H1 (cell line): ENCODE measurements at regions not wholly inside any gene's neighbourhood (a gene's known extent, or its start where the extent isn't known, plus 50 kb on each side); places are given as distances from the start of the nearest gene placed in this dataset.

Experiments used
- CTCF ChIA-PET: fragments of 300-600 bp; sonication (Branson Sonifier 250); formaldehyde crosslinking; loops from one replicate; lab custom pipeline; 2021; ENCODE audit not compliant: partially characterized antibody; lab: Charles Lee
- POLR2A ChIA-PET: fragments of 300-600 bp; sonication (Branson Sonifier 250); formaldehyde crosslinking; loops from one replicate; lab custom pipeline; 2021; ENCODE audit warnings: inconsistent platforms; ENCODE audit not compliant: partially characterized antibody; lab: Charles Lee
- DNase-seq, 2 experiments: peaks; one replicate each; pipeline versions ENCODE4 v3.0.0 to v3.0.0-alpha.2; 2010 to 2022; ENCODE audit warnings: low spot score in 2 of 2, low read depth in 1 of 2, mixed read lengths in 1 of 2
- FAIRE-seq: peaks from 2 replicates; lab custom pipeline; 2011; peaks lifted over from hg19 to GRCh38; lab: Jason Lieb, UNC
- H2AFZ ChIP-seq: 2 replicates; pipeline ENCODE4 v1.8.1; 2012; ENCODE audit warnings: low read length, inconsistent platforms
- H2AK5ac ChIP-seq: 2 replicates; pipeline ENCODE4 v1.6.1; 2013; ENCODE audit warnings: low read depth, low read length
- H2BK120ac ChIP-seq: replicated peaks from 2 replicates; pipeline ENCODE3; 2013; ENCODE audit warnings: low read depth, low read length, inconsistent platforms
- H2BK12ac ChIP-seq: 2 replicates; pipeline ENCODE4 v1.6.1; 2013; ENCODE audit warnings: low read depth, low read length
- H2BK15ac ChIP-seq: 2 replicates; pipeline ENCODE4 v1.6.1; 2013; ENCODE audit warnings: low read length
- H2BK20ac ChIP-seq: 2 replicates; pipeline ENCODE4 v1.6.1; 2013; ENCODE audit warnings: low read length
- H2BK5ac ChIP-seq: 2 replicates; pipeline ENCODE4 v1.6.1; 2013; ENCODE audit warnings: low read depth, low read length
- H3K14ac ChIP-seq: 2 replicates; pipeline ENCODE4 v1.6.1; 2013; ENCODE audit warnings: inconsistent platforms; ENCODE audit not compliant: insufficient read length
- H3K18ac ChIP-seq: 2 replicates; pipeline ENCODE4 v1.6.1; 2013; ENCODE audit warnings: low read length; ENCODE audit errors: extremely low read depth
- H3K23ac ChIP-seq: 2 replicates; pipeline ENCODE4 v1.6.1; 2013; ENCODE audit warnings: inconsistent platforms; ENCODE audit not compliant: insufficient read length
- H3K23me2 ChIP-seq: 2 replicates; pipeline ENCODE4 v1.6.1; 2013; ENCODE audit warnings: low read depth, low read length
- H3K27ac ChIP-seq: 2 replicates; pipeline ENCODE4 v1.6.1; 2011; ENCODE audit warnings: low read depth, low read length, inconsistent platforms
- H3K27me3 ChIP-seq, 4 experiments: replicated peaks in 1 of 4; 1 replicate in 1 of 4; 2 replicates in 3 of 4; pipeline versions ENCODE4 v1.6.1 to v1.8.1; 2011 to 2013; ENCODE audit warnings: low read length in 3 of 4, mild to moderate bottlenecking in 3 of 4, inconsistent platforms in 2 of 4, mixed read lengths in 2 of 4, moderate library complexity in 1 of 4; ENCODE audit not compliant: control insufficient read depth in 3 of 4, insufficient read depth in 3 of 4; ENCODE audit errors: extremely low read depth in 1 of 4
- H3K36me3 ChIP-seq, 4 experiments: 2 replicates each; pipeline versions ENCODE4 v1.6.1 to v1.8.1; 2011 to 2013; ENCODE audit warnings: mild to moderate bottlenecking in 4 of 4, low read length in 3 of 4, moderate library complexity in 2 of 4, control low read depth in 1 of 4, inconsistent platforms in 1 of 4; ENCODE audit not compliant: insufficient read depth in 4 of 4, control insufficient read depth in 2 of 4
- H3K4ac ChIP-seq: replicated peaks from 2 replicates; pipeline ENCODE3; 2013; ENCODE audit warnings: low read length, low read depth, mixed read lengths, inconsistent platforms; ENCODE audit not compliant: insufficient read length
- H3K4me1 ChIP-seq, 4 experiments: replicated peaks in 1 of 4; 1 replicate in 1 of 4; 2 replicates in 3 of 4; pipeline versions ENCODE4 v1.6.1 to v1.8.1; 2011 to 2013; ENCODE audit warnings: low read length in 3 of 4, inconsistent platforms in 2 of 4, mixed read lengths in 1 of 4; ENCODE audit not compliant: insufficient read depth in 4 of 4, control insufficient read depth in 3 of 4
- H3K4me2 ChIP-seq, 2 experiments: 2 replicates each; pipeline versions ENCODE4 v1.6.1 to v1.8.1; 2011 to 2013; ENCODE audit warnings: low read depth in 2 of 2, low read length in 2 of 2, control low read depth in 1 of 2, inconsistent platforms in 1 of 2, mild to moderate bottlenecking in 1 of 2; ENCODE audit not compliant: insufficient read depth in 1 of 2
- H3K4me3 ChIP-seq, 4 experiments: fragments of 200-600, 300-600 bp in 1 of 4; sonication (generic), shearing (Covaris generic), sonication (Bioruptor Twin) in 1 of 4; 2 replicates each; pipeline versions ENCODE4 v1.5.1 to v1.8.1; 2011 to 2016; ENCODE audit warnings: low read length in 4 of 4, low read depth in 3 of 4, control low read depth in 2 of 4, inconsistent platforms in 2 of 4, mild to moderate bottlenecking in 2 of 4, mixed read lengths in 1 of 4, moderate library complexity in 1 of 4; ENCODE audit not compliant: insufficient read depth in 2 of 4; ENCODE audit errors: extremely low read depth in 1 of 4
- H3K56ac ChIP-seq: replicated peaks from 2 replicates; pipeline ENCODE3; 2013; ENCODE audit warnings: low read depth, mild to moderate bottlenecking, mixed read lengths, low read length, inconsistent platforms; ENCODE audit not compliant: insufficient read length
- H3K79me1 ChIP-seq: 2 replicates; pipeline ENCODE4 v1.6.1; 2013; ENCODE audit warnings: low read depth, low read length, control low read depth
- H3K79me2 ChIP-seq, 2 experiments: 2 replicates each; pipeline versions ENCODE4 v1.6.1 to v1.8.1; 2012 to 2013; ENCODE audit warnings: low read length in 2 of 2, mild to moderate bottlenecking in 2 of 2, inconsistent platforms in 1 of 2; ENCODE audit not compliant: insufficient read depth in 2 of 2, control insufficient read depth in 1 of 2
- H3K9ac ChIP-seq, 4 experiments: replicated peaks in 1 of 4; 1 replicate in 1 of 4; 2 replicates in 3 of 4; pipeline versions ENCODE4 v1.6.1 to v1.8.1; 2011 to 2013; ENCODE audit warnings: low read depth in 3 of 4, low read length in 3 of 4, control low read depth in 2 of 4, mild to moderate bottlenecking in 2 of 4, moderate library complexity in 2 of 4, inconsistent platforms in 1 of 4; ENCODE audit errors: extremely low read depth in 1 of 4
- H3K9me3 ChIP-seq, 2 experiments: 2 replicates each; pipeline versions ENCODE4 v1.6.1 to v1.8.1; 2012 to 2013; ENCODE audit warnings: mild to moderate bottlenecking in 2 of 2, moderate library complexity in 2 of 2, control low read depth in 1 of 2, inconsistent platforms in 1 of 2, low read depth in 1 of 2, low read length in 1 of 2, mixed read lengths in 1 of 2; ENCODE audit not compliant: insufficient read depth in 2 of 2
- H4K20me1 ChIP-seq, 2 experiments: replicated peaks in 1 of 2; 2 replicates each; pipeline versions ENCODE3 to v1.8.1; 2011 to 2013; ENCODE audit warnings: inconsistent platforms in 2 of 2, low read length in 2 of 2, mild to moderate bottlenecking in 1 of 2; ENCODE audit not compliant: insufficient read depth in 2 of 2, control insufficient read depth in 1 of 2
- H4K5ac ChIP-seq: 2 replicates; pipeline ENCODE4 v1.6.1; 2013; ENCODE audit warnings: low read length, low read depth, mixed read lengths, inconsistent platforms; ENCODE audit not compliant: insufficient read length
- H4K8ac ChIP-seq: 2 replicates; pipeline ENCODE4 v1.8.0; 2013; ENCODE audit warnings: mild to moderate bottlenecking, moderate library complexity, low read length, inconsistent platforms; ENCODE audit not compliant: insufficient read depth; ENCODE audit errors: extremely low read depth
- H4K91ac ChIP-seq: replicated peaks from 2 replicates; pipeline ENCODE3; 2013; ENCODE audit warnings: low read length, mixed read lengths, inconsistent platforms; ENCODE audit not compliant: insufficient read length
- ATF2 ChIP-seq: IDR thresholded peaks from 2 replicates; pipeline ENCODE4 v1.6.1; 2012; ENCODE audit warnings: low read length, inconsistent platforms
- ATF3 ChIP-seq: IDR thresholded peaks from 2 replicates; pipeline ENCODE4 v1.6.1; 2011; ENCODE audit warnings: low read depth, mild to moderate bottlenecking, low read length; ENCODE audit not compliant: insufficient read depth
- CBX5 ChIP-seq: fragments of 300-800, 300-1000 bp; sonication (generic); IDR thresholded peaks from 2 replicates; pipeline ENCODE4 v1.7.1; 2016; ENCODE audit warnings: antibody characterized with exemption, low read length, low read depth
- CEBPB ChIP-seq: IDR thresholded peaks from 2 replicates; pipeline ENCODE4 v1.6.1; 2012; ENCODE audit warnings: low read depth, low read length
- GABPA ChIP-seq: IDR thresholded peaks from 2 replicates; pipeline ENCODE4 v1.6.1; 2011; ENCODE audit warnings: mild to moderate bottlenecking, low read length, moderate library complexity, borderline replicate concordance; ENCODE audit not compliant: insufficient read depth
- GTF2F1 ChIP-seq: IDR thresholded peaks from 2 replicates; pipeline ENCODE4 v1.6.1; 2012; ENCODE audit warnings: low read depth, low read length, improper control_type of control experiment, borderline replicate concordance
- JUN ChIP-seq: IDR thresholded peaks from 2 replicates; pipeline ENCODE4 v1.6.1; 2011; ENCODE audit warnings: low read depth, mild to moderate bottlenecking, improper control_type of control experiment, low read length
- KDM1A ChIP-seq: fragments of 200-600, 300-600 bp; sonication (generic); IDR thresholded peaks from 2 replicates; pipeline ENCODE4 v1.7.1; 2016; ENCODE audit warnings: mild to moderate bottlenecking, low read length, borderline replicate concordance
- MAX ChIP-seq: IDR thresholded peaks from 2 replicates; pipeline ENCODE4 v1.6.1; 2012; ENCODE audit warnings: inconsistent platforms
- NANOG ChIP-seq: IDR thresholded peaks from 2 replicates; pipeline ENCODE4 v1.6.1; 2011; ENCODE audit warnings: low read length, low read depth, mild to moderate bottlenecking, inconsistent platforms; ENCODE audit not compliant: insufficient read depth, poor library complexity, severe bottlenecking
- WGBS, 2 experiments: shearing (Covaris generic) in 1 of 2; methylation state at CpG; one replicate each; pipeline versions ENCODE4 v1.1.6 to v1.1.7; 2013 to 2015; ENCODE audit warnings: low lambda C conversion rate in 2 of 2, mixed read lengths in 2 of 2, inconsistent platforms in 1 of 2, low coverage in 1 of 2, missing lambda C conversion rate in 1 of 2; ENCODE audit not compliant: insufficient replicate concordance in 2 of 2, insufficient coverage in 1 of 2, insufficient read length in 1 of 2; ENCODE audit errors: extremely low coverage in 1 of 2, missing lambda C conversion rate in 1 of 2; 5-methylcytosine and 5-hydroxymethylcytosine counted together

- H2AK5ac ChIP-seq = no peak overlapping the region
- no peak overlapping the region for H4K91ac ChIP-seq
- no peaks in the 10 kb centered on the region for H4K20me1 ChIP-seq
- H3K56ac ChIP-seq = no peak overlapping the region
- no peaks in the 10 kb centered on the region for H3K27me3 ChIP-seq
- no peaks in the 10 kb centered on the region for H3K36me3 ChIP-seq
- no peaks in the 10 kb centered on the region; the same call in 1 of the 2 replicates for H3K23me2 ChIP-seq
- no peak overlapping the region for H3K4ac ChIP-seq
- H2BK120ac ChIP-seq = no peak overlapping the region
- POLR2A ChIA-PET = no interaction called here
- H3K23ac ChIP-seq = no peak overlapping the region
- no peak overlapping the region for H2BK12ac ChIP-seq
- FAIRE-seq (no peak), DNase-seq (no peak)
- H2BK20ac ChIP-seq = no peak overlapping the region
- no peaks in the 10 kb centered on the region for H3K79me1 ChIP-seq
- no peak overlapping the region for H2BK15ac ChIP-seq
- no peak overlapping the region for H3K4me2 ChIP-seq
- no peaks in the 10 kb centered on the region for H3K4me1 ChIP-seq
- 88% methylated on average over 7 of the region's 7 CpGs; no CpG with 5 or more reads in 1 of the 2 experiments for WGBS, 2 experiments
- H4K8ac ChIP-seq = no peak overlapping the region
- no peaks in the 10 kb centered on the region for H3K79me2 ChIP-seq
- no peak overlapping the region for H3K9ac ChIP-seq
- no peak overlapping the region for H4K5ac ChIP-seq
- no peak overlapping the region for H3K14ac ChIP-seq
- no peaks in the 10 kb centered on the region for H3K9me3 ChIP-seq
- H3K4me3 ChIP-seq = no peak overlapping the region
- H2AFZ ChIP-seq = no peak overlapping the region
- H3K27ac ChIP-seq = no peak overlapping the region
- H2BK5ac ChIP-seq = no peak overlapping the region
- no peak overlapping the region for H3K18ac ChIP-seq
- CTCF ChIA-PET = interaction anchor here (0.6 kb wide), 1 partner anchor 162 kb away, joined by 3 read pairs; no protein-coding TSS in a partner anchor
- TF ChIP-seq KDM1A (no peak), JUN (no peak), CBX5 (no peak), NANOG (no peak), ATF2 (no peak), CEBPB (no peak), MAX (no peak), GTF2F1 (no peak), GABPA (no peak), ATF3 (no peak)
These were observed 373.7 kb downstream of the METTL15 start for GRCh38 chr11:28481616-28482480.
